ENCODE measurements at regions not wholly inside any gene's neighbourhood (a gene's known extent, or its start where the extent isn't known, plus 50 kb on each side); places are given as distances from the start of the nearest gene placed in this dataset.

GRCh38 chr6:169092375-169092774 lies 161.3 kb downstream of the THBS2 start:
- TF ChIP-seq EZH2 (IDR thresholded peaks at IDR 0.05), result no peak
- no peak for TF ChIP-seq POLR2AphosphoS5 (IDR thresholded peaks at IDR 0.05; ENCODE audit: borderline replicate concordance, low read depth, low read length)
